Ovary (tissue), 3 donors: ENCODE measurements at regions not wholly inside any gene's neighbourhood (a gene's known extent, or its start where the extent isn't known, plus 50 kb on each side); places are given as distances from the start of the nearest gene placed in this dataset.

ENCODE experiments used
- EP300 ChIP-seq: sonication (generic); formaldehyde crosslinking; IDR thresholded peaks from one replicate; pipeline ENCODE4 v1.6.1; 2017; ENCODE audit warnings: antibody characterized with exemption
- POLR2A ChIP-seq: fragments of 450-650 bp; IDR thresholded peaks from one replicate; pipeline ENCODE4 v1.6.1; 2017; ENCODE audit warnings: antibody characterized with exemption, mild to moderate bottlenecking, moderate library complexity
- TF ChIP-seq, protein P1 (sequence below), 3 donors: fragments of 450-650 bp in 2 of 3; fragments of 200-600 bp in 1 of 3; IDR thresholded peaks; one replicate each; pipeline versions ENCODE4 v1.5.1 to v1.8.0; 2016 to 2022; ENCODE audit warnings: antibody characterized with exemption in 3 of 3, mild to moderate bottlenecking in 1 of 3
- donor health status: DM: no; HTN: no; CAD: no.

DNA sequence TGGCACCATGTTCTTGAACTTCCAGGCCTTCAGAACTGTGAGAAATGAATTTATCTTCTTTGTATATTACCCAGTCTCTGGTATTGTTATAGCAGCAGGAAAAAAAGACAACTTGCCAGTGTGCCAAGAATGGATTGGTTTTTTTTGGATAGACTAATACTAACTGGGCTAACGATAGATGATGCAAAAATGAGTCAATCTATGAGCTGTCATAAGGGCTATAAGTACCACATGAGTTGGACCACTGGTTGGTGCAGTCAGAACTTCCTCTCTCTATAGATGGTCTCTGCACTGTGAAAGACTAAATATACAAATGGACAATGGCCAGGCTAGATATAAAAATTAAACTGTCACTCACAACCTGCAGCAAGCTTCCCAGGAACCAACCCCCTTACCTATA lies 87.6 kb upstream of the COL21A1 start:
- TF ChIP-seq, protein P1, sequence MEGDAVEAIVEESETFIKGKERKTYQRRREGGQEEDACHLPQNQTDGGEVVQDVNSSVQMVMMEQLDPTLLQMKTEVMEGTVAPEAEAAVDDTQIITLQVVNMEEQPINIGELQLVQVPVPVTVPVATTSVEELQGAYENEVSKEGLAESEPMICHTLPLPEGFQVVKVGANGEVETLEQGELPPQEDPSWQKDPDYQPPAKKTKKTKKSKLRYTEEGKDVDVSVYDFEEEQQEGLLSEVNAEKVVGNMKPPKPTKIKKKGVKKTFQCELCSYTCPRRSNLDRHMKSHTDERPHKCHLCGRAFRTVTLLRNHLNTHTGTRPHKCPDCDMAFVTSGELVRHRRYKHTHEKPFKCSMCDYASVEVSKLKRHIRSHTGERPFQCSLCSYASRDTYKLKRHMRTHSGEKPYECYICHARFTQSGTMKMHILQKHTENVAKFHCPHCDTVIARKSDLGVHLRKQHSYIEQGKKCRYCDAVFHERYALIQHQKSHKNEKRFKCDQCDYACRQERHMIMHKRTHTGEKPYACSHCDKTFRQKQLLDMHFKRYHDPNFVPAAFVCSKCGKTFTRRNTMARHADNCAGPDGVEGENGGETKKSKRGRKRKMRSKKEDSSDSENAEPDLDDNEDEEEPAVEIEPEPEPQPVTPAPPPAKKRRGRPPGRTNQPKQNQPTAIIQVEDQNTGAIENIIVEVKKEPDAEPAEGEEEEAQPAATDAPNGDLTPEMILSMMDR (IDR thresholded peaks at IDR 0.05), result no peak
- TF ChIP-seq POLR2A (no peak), EP300 (no peak)
